ENCODE measurements at regions not wholly inside any gene's neighbourhood (a gene's known extent, or its start where the extent isn't known, plus 50 kb on each side); places are given as distances from the start of the nearest gene placed in this dataset.

GRCh38 chr12:87231818-87232217, 797.4 kb downstream of the C12orf50 start:
- TF ChIP-seq EZH2phosphoT487 (IDR thresholded peaks at IDR 0.05) (no peak), EZH2 (IDR thresholded peaks at IDR 0.05) (no peak), CTCF (IDR thresholded peaks at IDR 0.05) (no peak)

GRCh38 chr12:87230441-87230840, 798.8 kb downstream of the C12orf50 start:
- no peaks in the 10 kb centered on the region for H3K79me2 ChIP-seq (ENCODE audit: low read depth)
- no peaks in the 10 kb centered on the region for H4K20me1 ChIP-seq (ENCODE audit: low read depth)
- no peaks in the 10 kb centered on the region for H3K36me3 ChIP-seq
- H3K4me1 ChIP-seq: no peaks in the 10 kb centered on the region
- no peaks in the 10 kb centered on the region for H3K9me3 ChIP-seq (ENCODE audit: low read depth)
- H3K27ac Mint-ChIP-seq: no peak overlapping the region
- no peaks in the 10 kb centered on the region for H3F3A ChIP-seq (ENCODE audit: low read depth)
- no peak overlapping the region for H3K9ac ChIP-seq
- H3K4me3 ChIP-seq: no peak overlapping the region
- no peak overlapping the region for H2AFZ ChIP-seq (replicated peaks)
- H3K36me3 Mint-ChIP-seq: no peaks in the 10 kb centered on the region
- DNase-seq (ENCODE audit: low spot score): no peak
- no peaks in the 10 kb centered on the region for H3K27me3 ChIP-seq
- H3K4me2 ChIP-seq: no peak overlapping the region
- TF ChIP-seq EZH2phosphoT487 (IDR thresholded peaks at IDR 0.05): no peak
- no peak for TF ChIP-seq CTCF (IDR thresholded peaks at IDR 0.05)
- TF ChIP-seq EZH2 (IDR thresholded peaks at IDR 0.05): no peak
- H3K9me3 Mint-ChIP-seq: no peaks in the 10 kb centered on the region
- no peaks in the 10 kb centered on the region for H3K27me3 Mint-ChIP-seq (ENCODE audit: insufficient read depth, low read depth)
- no peak overlapping the region for H3K27ac ChIP-seq
- no peaks in the 10 kb centered on the region for H3K4me1 Mint-ChIP-seq
- no peak overlapping the region for H3K4me3 Mint-ChIP-seq

More at GRCh38 chr12:87231818-87232217, 797.4 kb downstream of the C12orf50 start:
- H3K4me1 Mint-ChIP-seq: no peaks in the 10 kb centered on the region
- no peak overlapping the region for H3K4me3 Mint-ChIP-seq
- H3K27ac ChIP-seq: no peak overlapping the region
- H3F3A ChIP-seq (ENCODE audit: low read depth): no peaks in the 10 kb centered on the region
- H3K4me2 ChIP-seq: no peak overlapping the region
- no peaks in the 10 kb centered on the region for H3K4me1 ChIP-seq
- no peak overlapping the region for H3K9ac ChIP-seq
- H3K79me2 ChIP-seq (ENCODE audit: low read depth): no peaks in the 10 kb centered on the region
- no peak overlapping the region for H3K4me3 ChIP-seq
- no peaks in the 10 kb centered on the region for H3K27me3 Mint-ChIP-seq (ENCODE audit: insufficient read depth, low read depth)
- H3K36me3 Mint-ChIP-seq: no peaks in the 10 kb centered on the region
- H2AFZ ChIP-seq (replicated peaks): no peak overlapping the region
- H3K9me3 ChIP-seq (ENCODE audit: low read depth): no peaks in the 10 kb centered on the region
- no peaks in the 10 kb centered on the region for H4K20me1 ChIP-seq (ENCODE audit: low read depth)
- no peak overlapping the region for H3K27ac Mint-ChIP-seq
- no peaks in the 10 kb centered on the region for H3K9me3 Mint-ChIP-seq
- no peaks in the 10 kb centered on the region for H3K36me3 ChIP-seq
- no peak for DNase-seq (ENCODE audit: low spot score)
- H3K27me3 ChIP-seq: no peaks in the 10 kb centered on the region

- H3K27ac ChIP-seq: no peak overlapping the region
- Mint-ChIP-seq H3K4me3 (no peak overlapping the region), H3K27ac (no peak overlapping the region), H3K36me3 (no peaks in the 10 kb centered on the region), H3K27me3 (ENCODE audit: insufficient read depth, low read depth) (no peaks in the 10 kb centered on the region), H3K4me1 (no peaks in the 10 kb centered on the region), H3K9me3 (no peaks in the 10 kb centered on the region)
- H3K9me3 ChIP-seq (ENCODE audit: low read depth): no peaks in the 10 kb centered on the region
- H3K27me3 ChIP-seq: no peaks in the 10 kb centered on the region
- no peaks in the 10 kb centered on the region for H3K79me2 ChIP-seq (ENCODE audit: low read depth)
- no peaks in the 10 kb centered on the region for H3K4me1 ChIP-seq
- H3K9ac ChIP-seq: no peak overlapping the region
- no peaks in the 10 kb centered on the region for H4K20me1 ChIP-seq (ENCODE audit: low read depth)
- DNase-seq (ENCODE audit: low spot score): no peak
- no peaks in the 10 kb centered on the region for H3K36me3 ChIP-seq
- H3K4me2 ChIP-seq: no peak overlapping the region
- no peak overlapping the region for H3K4me3 ChIP-seq
- no peak for TF ChIP-seq EZH2 (IDR thresholded peaks at IDR 0.05)
- TF ChIP-seq EZH2phosphoT487 (IDR thresholded peaks at IDR 0.05): no peak
- no peak for TF ChIP-seq CTCF (IDR thresholded peaks at IDR 0.05)
- H2AFZ ChIP-seq (replicated peaks): no peak overlapping the region
- no peaks in the 10 kb centered on the region for H3F3A ChIP-seq (ENCODE audit: low read depth)
These were observed 802.0 kb downstream of the C12orf50 start for GRCh38 chr12:87227162-87227561.
